ENCODE measurements at regions not wholly inside any gene's neighbourhood (a gene's known extent, or its start where the extent isn't known, plus 50 kb on each side); places are given as distances from the start of the nearest gene placed in this dataset.

DNA sequence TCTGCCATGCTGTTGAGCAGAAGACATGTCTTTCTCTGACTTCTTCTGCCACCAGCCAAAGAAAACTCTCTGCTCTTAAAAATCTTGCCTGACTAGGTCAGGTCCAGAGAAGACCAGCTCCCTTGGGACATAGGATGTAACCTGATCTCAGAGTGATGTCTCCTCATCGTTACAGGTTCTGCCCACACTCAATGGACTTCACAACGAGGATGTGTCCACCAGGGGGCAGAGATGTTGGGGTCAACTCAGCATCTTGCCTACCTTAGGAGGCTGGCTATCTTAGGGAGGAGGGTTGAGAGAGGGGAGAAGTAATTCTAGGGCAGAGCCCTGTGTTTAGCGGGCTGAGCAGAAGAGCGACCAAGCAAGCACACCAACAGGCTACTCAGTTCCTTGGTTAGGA, 207.6 kb upstream of the CDH4 start:
- no peaks in the 10 kb centered on the region for H3K36me3 ChIP-seq
- no peaks in the 10 kb centered on the region for H3K9me3 ChIP-seq
- no peak overlapping the region for H3K4me3 ChIP-seq (ENCODE audit: low read depth in 1 of 2, low read length in 1 of 2)

DNA sequence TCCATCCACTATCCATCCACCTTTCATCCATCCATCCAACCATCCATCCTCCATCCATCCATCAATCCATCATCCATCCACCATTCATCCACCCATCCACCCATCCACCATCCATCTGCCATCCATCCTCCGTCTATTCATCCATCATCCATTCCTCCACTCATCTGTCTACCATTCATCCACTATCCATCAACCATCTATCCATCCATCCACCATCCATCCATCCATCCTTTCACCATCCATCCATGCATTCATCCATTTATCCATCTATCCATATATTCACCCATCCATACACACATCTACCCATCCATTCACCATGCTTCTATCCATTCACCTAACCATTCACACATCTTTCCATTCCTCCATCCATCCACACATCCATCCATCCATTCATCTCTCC, 207.0 kb upstream of the CDH4 start:
- H3K4me1 ChIP-seq (ENCODE audit: control insufficient read depth in 1 of 2, insufficient read depth in 1 of 2, low read depth in 1 of 2, low read length in 1 of 2): no peaks in the 10 kb centered on the region
- no peak overlapping the region for H3K27ac ChIP-seq
- TF ChIP-seq, protein P1, sequence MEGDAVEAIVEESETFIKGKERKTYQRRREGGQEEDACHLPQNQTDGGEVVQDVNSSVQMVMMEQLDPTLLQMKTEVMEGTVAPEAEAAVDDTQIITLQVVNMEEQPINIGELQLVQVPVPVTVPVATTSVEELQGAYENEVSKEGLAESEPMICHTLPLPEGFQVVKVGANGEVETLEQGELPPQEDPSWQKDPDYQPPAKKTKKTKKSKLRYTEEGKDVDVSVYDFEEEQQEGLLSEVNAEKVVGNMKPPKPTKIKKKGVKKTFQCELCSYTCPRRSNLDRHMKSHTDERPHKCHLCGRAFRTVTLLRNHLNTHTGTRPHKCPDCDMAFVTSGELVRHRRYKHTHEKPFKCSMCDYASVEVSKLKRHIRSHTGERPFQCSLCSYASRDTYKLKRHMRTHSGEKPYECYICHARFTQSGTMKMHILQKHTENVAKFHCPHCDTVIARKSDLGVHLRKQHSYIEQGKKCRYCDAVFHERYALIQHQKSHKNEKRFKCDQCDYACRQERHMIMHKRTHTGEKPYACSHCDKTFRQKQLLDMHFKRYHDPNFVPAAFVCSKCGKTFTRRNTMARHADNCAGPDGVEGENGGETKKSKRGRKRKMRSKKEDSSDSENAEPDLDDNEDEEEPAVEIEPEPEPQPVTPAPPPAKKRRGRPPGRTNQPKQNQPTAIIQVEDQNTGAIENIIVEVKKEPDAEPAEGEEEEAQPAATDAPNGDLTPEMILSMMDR (IDR thresholded peaks at IDR 0.05): no peak
- H3K27me3 ChIP-seq: no peaks in the 10 kb centered on the region
- H3K36me3 ChIP-seq: no peaks in the 10 kb centered on the region
- H3K4me3 ChIP-seq (ENCODE audit: low read depth in 1 of 2, low read length in 1 of 2): no peak overlapping the region
- no peaks in the 10 kb centered on the region for H3K9me3 ChIP-seq

More for the DNA sequence above, 207.6 kb upstream of the CDH4 start:
- Histone ChIP-seq H3K4me1 (ENCODE audit: control insufficient read depth in 1 of 2, insufficient read depth in 1 of 2, low read depth in 1 of 2, low read length in 1 of 2) (no peaks in the 10 kb centered on the region), H3K27me3 (no peaks in the 10 kb centered on the region), H3K27ac (no peak overlapping the region)
- TF ChIP-seq, protein P1 (IDR thresholded peaks at IDR 0.05): no peak

DNA sequence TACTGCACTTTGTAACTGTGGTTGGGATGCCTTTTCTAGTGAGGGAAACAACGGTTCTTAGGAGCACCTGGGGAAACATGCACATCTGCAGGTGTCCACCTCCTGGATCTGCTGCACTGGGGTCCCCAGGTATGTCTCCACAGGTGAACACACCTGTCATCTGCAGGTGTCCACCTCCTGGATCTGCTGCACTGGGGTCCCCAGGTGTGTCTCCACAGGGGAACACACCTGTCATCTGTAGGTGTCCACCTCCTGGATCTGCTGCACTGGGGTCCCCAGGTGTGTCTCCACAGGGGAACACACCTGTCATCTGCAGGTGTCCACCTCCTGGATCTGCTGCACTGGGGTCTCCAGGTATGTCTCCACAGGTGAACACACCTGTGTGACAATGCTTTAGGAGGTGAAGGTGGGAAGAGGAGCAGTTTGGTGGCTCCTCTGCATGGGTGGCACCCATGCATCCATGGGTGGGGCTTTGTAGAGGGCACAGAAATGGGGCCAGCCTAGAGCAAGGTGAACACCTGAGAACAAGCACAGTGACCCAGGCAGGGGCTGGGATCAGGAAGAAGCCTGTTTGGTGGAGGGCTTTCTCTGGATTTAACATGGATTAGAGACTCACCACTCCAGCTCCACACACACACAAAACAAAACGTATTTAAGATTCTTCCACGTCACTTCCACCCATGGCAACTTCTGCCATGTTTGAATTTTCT, 206.0 kb upstream of the CDH4 start:
- no peaks in the 10 kb centered on the region for H3K9me3 ChIP-seq
- H3K36me3 ChIP-seq: no peaks in the 10 kb centered on the region
- no peaks in the 10 kb centered on the region for H3K27me3 ChIP-seq
- TF ChIP-seq, protein P1 (IDR thresholded peaks at IDR 0.05): no peak
- no peak overlapping the region for H3K27ac ChIP-seq
- H3K4me3 ChIP-seq (ENCODE audit: low read depth in 1 of 2, low read length in 1 of 2): no peak overlapping the region
- no peaks in the 10 kb centered on the region for H3K4me1 ChIP-seq (ENCODE audit: control insufficient read depth in 1 of 2, insufficient read depth in 1 of 2, low read depth in 1 of 2, low read length in 1 of 2)

DNA sequence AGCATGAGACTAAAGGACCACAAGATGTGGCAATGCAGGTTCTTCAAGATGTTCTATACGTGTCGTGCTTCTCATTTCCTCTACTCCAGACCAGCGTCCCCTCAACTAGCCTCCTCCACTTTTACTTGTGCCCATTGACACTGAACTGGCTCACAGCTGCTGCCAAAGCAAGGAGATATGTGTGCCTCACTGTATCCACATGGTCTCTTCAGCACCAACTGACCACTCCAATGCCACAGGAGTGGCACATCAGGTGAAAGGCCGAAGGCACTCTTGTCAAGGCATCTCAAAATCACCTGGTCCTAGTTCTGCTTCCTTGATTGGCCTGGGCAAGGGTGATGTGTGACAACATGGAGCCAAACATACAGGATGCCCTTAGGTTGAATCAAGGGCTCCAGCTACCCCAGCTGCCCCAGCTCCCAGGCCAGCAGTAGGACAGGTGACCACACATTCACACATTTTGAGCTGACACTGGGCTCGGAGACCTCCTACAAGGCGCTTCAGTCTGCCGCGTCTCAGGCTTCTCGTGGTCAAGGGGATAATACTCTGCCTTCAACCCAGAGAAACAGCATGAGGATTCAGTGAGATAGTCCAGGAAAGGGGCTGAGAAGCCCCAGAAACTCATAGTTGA, 205.2 kb upstream of the CDH4 start:
- H3K36me3 ChIP-seq: no peaks in the 10 kb centered on the region
- H3K27ac ChIP-seq: no peak overlapping the region
- H3K27me3 ChIP-seq: no peaks in the 10 kb centered on the region
- TF ChIP-seq, protein P1 (IDR thresholded peaks at IDR 0.05): no peak
- no peaks in the 10 kb centered on the region for H3K4me1 ChIP-seq (ENCODE audit: control insufficient read depth in 1 of 2, insufficient read depth in 1 of 2, low read depth in 1 of 2, low read length in 1 of 2)
- H3K9me3 ChIP-seq: no peaks in the 10 kb centered on the region
- no peak overlapping the region for H3K4me3 ChIP-seq (ENCODE audit: low read depth in 1 of 2, low read length in 1 of 2)

DNA sequence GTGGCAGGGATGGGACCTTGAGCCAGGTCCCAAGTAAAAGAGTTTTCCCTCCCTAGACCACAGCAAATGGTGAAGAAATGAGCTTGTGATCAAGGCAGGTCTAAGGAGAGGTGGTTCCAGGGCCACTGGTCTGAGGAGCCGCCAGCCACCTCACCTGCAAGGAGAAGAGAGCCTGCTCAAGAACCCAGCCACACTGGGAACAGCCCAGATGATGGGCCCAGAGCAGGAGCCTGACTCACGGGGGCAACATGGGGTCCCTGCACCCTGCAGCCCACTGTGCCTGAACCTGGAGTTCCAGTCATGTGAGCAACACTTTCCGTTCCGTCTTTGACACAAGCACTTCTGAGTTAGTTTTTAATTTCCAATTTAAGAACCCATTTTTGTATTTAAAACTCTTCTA, 204.5 kb upstream of the CDH4 start:
- no peaks in the 10 kb centered on the region for H3K9me3 ChIP-seq
- TF ChIP-seq, protein P1 (IDR thresholded peaks at IDR 0.05): no peak
- no peak overlapping the region for H3K27ac ChIP-seq
- no peaks in the 10 kb centered on the region for H3K4me1 ChIP-seq (ENCODE audit: control insufficient read depth in 1 of 2, insufficient read depth in 1 of 2, low read depth in 1 of 2, low read length in 1 of 2)
- H3K27me3 ChIP-seq: no peaks in the 10 kb centered on the region
- H3K4me3 ChIP-seq (ENCODE audit: low read depth in 1 of 2, low read length in 1 of 2): no peak overlapping the region
- H3K36me3 ChIP-seq: no peaks in the 10 kb centered on the region
